GM10248 (cell line): ENCODE measurements at regions not wholly inside any gene's neighbourhood (a gene's known extent, or its start where the extent isn't known, plus 50 kb on each side); places are given as distances from the start of the nearest gene placed in this dataset.

ENCODE experiments used
- CTCF ChIA-PET: fragments of 300-600 bp; sonication (Branson Sonifier 250); formaldehyde crosslinking; extraction: SDS; loops from one replicate; lab custom pipeline; 2021; ENCODE audit warnings: antibody characterized with exemption; lab: Yijun Ruan, JAX
- POLR2A ChIA-PET: fragments of 350-650 bp; sonication (Branson Sonifier 250); formaldehyde crosslinking; extraction: SDS; loops from one replicate; lab custom pipeline; 2020; ENCODE audit warnings: antibody characterized with exemption; lab: Yijun Ruan, JAX
- DNase-seq: peaks from one replicate; pipeline ENCODE4 v3.0.0; 2012; ENCODE audit errors: extremely low spot score
- TF ChIP-seq, protein P1 (sequence below): IDR thresholded peaks from 2 replicates; pipeline ENCODE4 v1.5.1; 2012; ENCODE audit warnings: mild to moderate bottlenecking, low read depth; ENCODE audit errors: extremely low read depth, missing control alignments, control extremely low read depth

- TF ChIP-seq, protein P1, sequence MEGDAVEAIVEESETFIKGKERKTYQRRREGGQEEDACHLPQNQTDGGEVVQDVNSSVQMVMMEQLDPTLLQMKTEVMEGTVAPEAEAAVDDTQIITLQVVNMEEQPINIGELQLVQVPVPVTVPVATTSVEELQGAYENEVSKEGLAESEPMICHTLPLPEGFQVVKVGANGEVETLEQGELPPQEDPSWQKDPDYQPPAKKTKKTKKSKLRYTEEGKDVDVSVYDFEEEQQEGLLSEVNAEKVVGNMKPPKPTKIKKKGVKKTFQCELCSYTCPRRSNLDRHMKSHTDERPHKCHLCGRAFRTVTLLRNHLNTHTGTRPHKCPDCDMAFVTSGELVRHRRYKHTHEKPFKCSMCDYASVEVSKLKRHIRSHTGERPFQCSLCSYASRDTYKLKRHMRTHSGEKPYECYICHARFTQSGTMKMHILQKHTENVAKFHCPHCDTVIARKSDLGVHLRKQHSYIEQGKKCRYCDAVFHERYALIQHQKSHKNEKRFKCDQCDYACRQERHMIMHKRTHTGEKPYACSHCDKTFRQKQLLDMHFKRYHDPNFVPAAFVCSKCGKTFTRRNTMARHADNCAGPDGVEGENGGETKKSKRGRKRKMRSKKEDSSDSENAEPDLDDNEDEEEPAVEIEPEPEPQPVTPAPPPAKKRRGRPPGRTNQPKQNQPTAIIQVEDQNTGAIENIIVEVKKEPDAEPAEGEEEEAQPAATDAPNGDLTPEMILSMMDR, result no peak
Measured at GRCh38 chr12:92503971-92504593, 198.7 kb upstream of the PLEKHG7 start.

DNA sequence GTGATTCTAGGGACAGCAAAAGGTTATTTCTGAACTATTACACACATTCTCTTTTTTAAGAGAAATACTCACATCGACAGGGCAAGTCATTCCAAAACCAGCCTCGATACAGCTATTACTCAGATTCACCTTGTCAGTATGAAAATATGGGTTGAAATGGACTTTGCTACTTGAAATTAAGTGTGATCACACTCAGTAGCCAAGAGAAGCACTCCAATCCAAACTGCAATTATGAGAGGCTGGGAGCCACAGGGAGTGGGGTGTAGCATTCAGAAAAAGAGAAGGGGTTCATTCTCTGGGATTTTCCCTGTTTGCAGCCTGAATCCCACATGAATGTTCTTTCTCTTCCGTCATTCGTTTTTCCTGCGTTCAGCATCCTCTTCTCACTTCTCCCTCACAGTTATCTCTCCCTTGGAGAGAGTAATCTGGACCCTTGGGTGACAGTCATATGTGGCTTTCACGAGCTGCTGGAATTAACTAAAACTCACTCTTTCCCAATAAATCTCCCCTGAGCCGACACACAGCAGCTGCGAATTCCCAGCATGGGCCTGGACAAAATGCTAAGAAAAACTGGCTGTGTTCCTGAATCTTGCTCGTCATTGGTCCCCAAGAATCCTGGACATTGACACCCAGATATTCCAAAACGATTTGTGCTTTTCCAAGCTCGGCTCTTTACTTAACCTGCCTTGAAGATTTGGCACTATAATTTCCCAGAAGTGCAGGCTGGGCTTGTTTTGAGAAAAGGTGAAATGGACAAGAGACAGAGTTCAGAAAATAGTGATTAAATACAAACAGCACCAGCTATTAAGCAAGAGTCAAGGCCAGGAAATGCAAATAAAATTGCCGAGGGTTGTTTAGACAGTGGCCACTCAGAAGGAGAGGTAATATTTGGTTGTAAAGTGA lies 199.5 kb upstream of the PLEKHG7 start:
- CTCF ChIA-PET, result interaction anchor here (0.7 to 7.2 kb wide), 29 partner anchors 9 to 1122 kb away, joined by 3 to 65 read pairs (median 5); partner anchors contain the start of gene BTG1
- POLR2A ChIA-PET, result interaction anchor here (0.6 to 2.8 kb wide), 5 partner anchors 10 to 358 kb away, joined by 3 to 28 read pairs (median 6); partner anchors contain the start of gene BTG1
- DNase-seq, result peak; percentile 46
- TF ChIP-seq, protein P1, result no peak

More at GRCh38 chr12:92503971-92504593, 198.7 kb upstream of the PLEKHG7 start:
- no peak for DNase-seq
- ChIA-PET POLR2A (interaction anchor here (1.6 to 2.8 kb wide), 3 partner anchors 10 to 359 kb away, joined by 6 to 28 read pairs (median 12); partner anchors contain the start of gene BTG1), CTCF (interaction anchor here (1.1 to 7.2 kb wide), 18 partner anchors 8 to 1123 kb away, joined by 3 to 65 read pairs (median 6); no protein-coding TSS in a partner anchor)

DNA sequence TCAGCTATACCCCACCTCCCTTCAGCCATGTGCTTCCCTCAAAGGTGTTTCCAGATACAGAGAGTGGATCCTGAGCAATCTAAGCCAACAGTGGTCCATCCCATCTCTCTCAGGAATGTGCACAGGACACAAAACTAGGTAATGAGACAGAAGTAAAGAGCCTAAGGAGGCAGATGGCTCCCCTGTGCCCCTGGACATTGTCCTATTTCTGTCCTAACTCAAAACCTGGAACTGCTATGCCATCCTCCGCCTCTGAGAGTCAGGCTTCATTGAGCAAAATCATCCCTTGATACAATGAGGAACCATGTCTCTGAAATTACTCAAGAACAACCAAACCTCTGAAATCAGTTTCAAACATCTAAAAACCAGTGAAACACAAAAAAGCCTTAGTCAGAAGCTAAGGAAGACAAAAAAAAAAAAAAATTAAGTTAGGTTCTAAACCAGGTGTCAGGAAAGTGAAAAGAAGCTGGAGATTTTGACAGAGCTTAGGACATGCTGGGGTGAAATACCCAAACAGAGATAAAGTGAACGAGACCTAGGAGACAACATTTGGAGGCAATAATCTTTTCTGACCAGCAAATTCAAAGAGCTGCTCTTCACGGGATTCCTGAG lies 200.3 kb upstream of the PLEKHG7 start:
- DNase-seq, result peak; percentile 19
- POLR2A ChIA-PET, result interaction anchor here (0.6 to 2.8 kb wide), 5 partner anchors 9 to 358 kb away, joined by 3 to 28 read pairs (median 6); partner anchors contain the start of gene BTG1
- TF ChIP-seq, protein P1, result peak; percentile 54
- CTCF ChIA-PET, result interaction anchor here (0.7 to 7.2 kb wide), 30 partner anchors 9 to 1121 kb away, joined by 3 to 65 read pairs (median 4); partner anchors contain the start of gene BTG1

GRCh38 chr12:92496790-92497189 lies 206.0 kb upstream of the PLEKHG7 start:
- ChIA-PET POLR2A (no interaction called here), CTCF (no interaction called here)
- DNase-seq, result no peak
- TF ChIP-seq, protein P1, result no peak

DNA sequence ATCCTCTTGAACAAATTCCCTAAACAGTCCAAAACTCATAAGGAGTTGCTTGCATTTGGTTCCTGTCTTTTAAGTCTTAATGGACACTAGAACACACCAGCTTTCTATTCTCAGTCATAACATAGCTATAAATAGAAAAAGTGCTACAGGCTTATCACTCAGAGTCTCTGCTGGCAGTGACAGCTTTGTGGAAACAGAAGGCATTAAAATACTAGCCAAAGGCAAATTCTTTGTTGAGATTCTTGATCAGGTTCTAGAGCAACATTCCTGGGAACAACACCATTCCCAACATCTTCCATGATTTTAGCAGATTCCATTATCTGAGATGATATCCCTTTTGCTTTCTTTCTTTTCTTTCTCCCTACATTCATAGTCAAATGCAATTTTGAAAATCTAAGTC lies 207.7 kb upstream of the PLEKHG7 start:
- CTCF ChIA-PET, result interaction anchor here (0.9 to 4.5 kb wide), 14 partner anchors 10 to 1113 kb away, joined by 3 to 65 read pairs (median 4); partner anchors contain the start of gene BTG1
- POLR2A ChIA-PET, result interaction anchor here (0.5 to 2.6 kb wide), 3 partner anchors 8 to 350 kb away, joined by 3 to 12 read pairs (median 12); partner anchors contain the start of gene BTG1
- no peak for DNase-seq
- TF ChIP-seq, protein P1, result no peak
